Astrocyte (in vitro differentiated cells and primary cell): ENCODE measurements at regions not wholly inside any gene's neighbourhood (a gene's known extent, or its start where the extent isn't known, plus 50 kb on each side); places are given as distances from the start of the nearest gene placed in this dataset.
A peak's percentile ranks its signal among the peaks of the same experiment; 100 is the strongest.

Experiments
- DNase-seq: peaks from one replicate; pipeline ENCODE4 v3.0.0-alpha.2; 2010; ENCODE audit warnings: low read depth
- FAIRE-seq: peaks from 2 replicates; lab custom pipeline; 2011; peaks lifted over from hg19 to GRCh38; lab: Jason Lieb, UNC
- H2AFZ ChIP-seq: 2 replicates; pipeline ENCODE4 v1.6.0; 2012; ENCODE audit warnings: low read depth, low read length, inconsistent platforms
- H3K27ac ChIP-seq: 2 replicates; pipeline ENCODE4 v1.5.1; 2011; ENCODE audit warnings: low read depth, low read length, inconsistent platforms
- H3K27me3 ChIP-seq: 2 replicates; pipeline ENCODE4 v1.6.0; 2011; ENCODE audit warnings: low read length, inconsistent platforms; ENCODE audit not compliant: insufficient read depth
- H3K36me3 ChIP-seq: 2 replicates; pipeline ENCODE4 v1.5.1; 2011; ENCODE audit warnings: low read length, inconsistent platforms; ENCODE audit not compliant: insufficient read depth
- H3K4me1 ChIP-seq: 2 replicates; pipeline ENCODE4 v1.5.1; 2011; ENCODE audit warnings: low read length, inconsistent platforms; ENCODE audit not compliant: insufficient read depth
- H3K4me2 ChIP-seq: 2 replicates; pipeline ENCODE4 v1.6.0; 2012; ENCODE audit warnings: low read length, inconsistent platforms
- H3K4me3 ChIP-seq: 2 replicates; pipeline ENCODE4 v1.5.1; 2011; ENCODE audit warnings: low read depth, mild to moderate bottlenecking, low read length, inconsistent platforms; ENCODE audit not compliant: insufficient read depth
- H3K79me2 ChIP-seq: 2 replicates; pipeline ENCODE4 v1.6.0; 2012; ENCODE audit warnings: mild to moderate bottlenecking, low read length, inconsistent platforms; ENCODE audit not compliant: insufficient read depth
- H3K9ac ChIP-seq: 2 replicates; pipeline ENCODE4 v1.6.0; 2012; ENCODE audit warnings: mild to moderate bottlenecking, low read length, inconsistent platforms
- H3K9me3 ChIP-seq: 2 replicates; pipeline ENCODE4 v1.5.1; 2012; ENCODE audit warnings: low read depth, mild to moderate bottlenecking, low read length, inconsistent platforms; ENCODE audit not compliant: insufficient read depth
- H4K20me1 ChIP-seq: 2 replicates; pipeline ENCODE4 v1.6.0; 2012; ENCODE audit warnings: low read length, inconsistent platforms; ENCODE audit not compliant: insufficient read depth
- H3K27ac Mint-ChIP-seq: one replicate; pipeline ENCODE4 v1.8.0; 2021; ENCODE audit warnings: mild to moderate bottlenecking, mixed read lengths; ENCODE audit not compliant: unreplicated experiment
- H3K27me3 Mint-ChIP-seq: one replicate; pipeline ENCODE4 v1.8.0; 2021; ENCODE audit warnings: low read depth, mixed read lengths; ENCODE audit not compliant: unreplicated experiment
- H3K36me3 Mint-ChIP-seq: one replicate; pipeline ENCODE4 v1.8.0; 2021; ENCODE audit warnings: low read depth, mixed read lengths; ENCODE audit not compliant: unreplicated experiment
- H3K4me1 Mint-ChIP-seq: one replicate; pipeline ENCODE4 v1.8.0; 2021; ENCODE audit warnings: low read depth, mixed read lengths; ENCODE audit not compliant: unreplicated experiment
- H3K4me3 Mint-ChIP-seq: one replicate; pipeline ENCODE4 v1.8.0; 2021; ENCODE audit warnings: mild to moderate bottlenecking, moderate library complexity, mixed read lengths; ENCODE audit not compliant: unreplicated experiment
- H3K9me3 Mint-ChIP-seq: one replicate; pipeline ENCODE4 v1.8.0; 2021; ENCODE audit warnings: mild to moderate bottlenecking, mixed read lengths; ENCODE audit not compliant: unreplicated experiment
- EZH2 ChIP-seq: IDR thresholded peaks from 2 replicates; pipeline ENCODE4 v1.6.1; 2012; ENCODE audit warnings: mild to moderate bottlenecking, low read length, inconsistent platforms; ENCODE audit not compliant: insufficient read depth
- TF ChIP-seq, protein P1 (sequence below): IDR thresholded peaks from 2 replicates; pipeline ENCODE4 v1.5.1; 2011; ENCODE audit warnings: low read depth, mild to moderate bottlenecking, inconsistent platforms, low read length, moderate library complexity; ENCODE audit not compliant: insufficient read depth

DNA sequence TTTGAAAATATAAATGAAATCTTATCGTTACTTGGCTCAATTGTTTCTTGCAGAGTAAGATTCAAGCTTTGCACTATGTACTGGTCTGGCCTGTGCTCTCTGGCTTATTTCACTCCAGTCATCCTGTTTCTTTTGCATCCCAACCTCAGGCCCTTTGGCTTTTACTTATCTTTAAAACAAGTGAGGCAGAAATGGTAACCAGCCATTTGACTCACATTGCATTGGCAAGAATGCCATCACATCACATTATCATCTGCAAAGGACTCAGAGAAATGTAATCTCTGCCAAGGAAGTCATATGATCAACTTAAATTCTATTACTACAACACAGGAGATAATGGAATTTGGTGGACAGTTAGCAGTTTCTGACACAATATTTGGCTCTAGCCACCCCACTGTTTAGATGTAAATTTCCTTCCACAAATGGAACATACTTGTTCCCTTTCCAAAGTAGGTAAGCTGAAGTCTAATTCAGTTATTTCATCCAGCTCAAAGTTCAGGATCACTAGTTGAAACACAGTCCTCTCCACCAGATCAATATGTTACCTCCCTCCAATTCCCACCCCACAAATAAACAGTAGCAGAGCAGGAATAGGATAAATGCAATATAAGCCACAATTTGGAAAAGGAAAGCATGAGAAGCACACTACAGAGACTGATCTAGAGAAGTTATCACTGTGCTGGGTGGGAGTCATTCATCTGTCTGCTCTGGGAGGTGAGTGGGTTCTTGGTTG, 65.0 kb upstream of the DSC1 start:
- FAIRE-seq, result no peak
- DNase-seq, result peak; percentile 71

DNA sequence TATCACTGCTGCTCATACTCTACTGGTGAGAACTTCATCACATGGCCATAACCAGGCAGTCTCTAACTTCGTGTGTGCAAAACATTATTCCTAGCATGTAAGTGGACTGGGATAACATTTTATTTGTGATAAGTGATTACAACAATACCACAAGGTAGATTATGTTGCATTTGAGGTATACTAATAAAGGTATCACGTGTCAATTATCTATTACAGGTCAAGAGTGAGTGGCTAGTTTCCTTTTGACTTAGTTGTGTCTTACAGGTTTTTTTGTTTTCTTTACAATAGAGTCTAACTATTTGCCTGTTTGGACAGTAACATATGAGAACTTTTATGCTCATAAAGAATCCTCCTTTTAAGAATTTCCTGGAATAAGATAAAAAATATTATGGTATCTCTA, 67.2 kb upstream of the DSC1 start:
- H3K27ac Mint-ChIP-seq, result peak overlapping the region; percentile 42
- H3K79me2 ChIP-seq, result no peaks in the 10 kb centered on the region
- H3K36me3 Mint-ChIP-seq, result no peaks in the 10 kb centered on the region
- H4K20me1 ChIP-seq, result no peaks in the 10 kb centered on the region
- H3K4me1 ChIP-seq, result peaks cover 14% of the 10 kb centered on the region
- H3K9me3 ChIP-seq, result no peaks in the 10 kb centered on the region
- peak overlapping the region; percentile 38 for H3K27ac ChIP-seq
- no peak overlapping the region for H2AFZ ChIP-seq
- peaks cover 35% of the 10 kb centered on the region for H3K4me1 Mint-ChIP-seq
- TF ChIP-seq, protein P1, sequence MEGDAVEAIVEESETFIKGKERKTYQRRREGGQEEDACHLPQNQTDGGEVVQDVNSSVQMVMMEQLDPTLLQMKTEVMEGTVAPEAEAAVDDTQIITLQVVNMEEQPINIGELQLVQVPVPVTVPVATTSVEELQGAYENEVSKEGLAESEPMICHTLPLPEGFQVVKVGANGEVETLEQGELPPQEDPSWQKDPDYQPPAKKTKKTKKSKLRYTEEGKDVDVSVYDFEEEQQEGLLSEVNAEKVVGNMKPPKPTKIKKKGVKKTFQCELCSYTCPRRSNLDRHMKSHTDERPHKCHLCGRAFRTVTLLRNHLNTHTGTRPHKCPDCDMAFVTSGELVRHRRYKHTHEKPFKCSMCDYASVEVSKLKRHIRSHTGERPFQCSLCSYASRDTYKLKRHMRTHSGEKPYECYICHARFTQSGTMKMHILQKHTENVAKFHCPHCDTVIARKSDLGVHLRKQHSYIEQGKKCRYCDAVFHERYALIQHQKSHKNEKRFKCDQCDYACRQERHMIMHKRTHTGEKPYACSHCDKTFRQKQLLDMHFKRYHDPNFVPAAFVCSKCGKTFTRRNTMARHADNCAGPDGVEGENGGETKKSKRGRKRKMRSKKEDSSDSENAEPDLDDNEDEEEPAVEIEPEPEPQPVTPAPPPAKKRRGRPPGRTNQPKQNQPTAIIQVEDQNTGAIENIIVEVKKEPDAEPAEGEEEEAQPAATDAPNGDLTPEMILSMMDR, result no peak
- no peak for TF ChIP-seq EZH2
- H3K4me3 ChIP-seq, result no peak overlapping the region
- FAIRE-seq, result no peak
- H3K4me2 ChIP-seq, result no peak overlapping the region
- DNase-seq, result no peak
- H3K9ac ChIP-seq, result no peak overlapping the region
- H3K4me3 Mint-ChIP-seq, result no peak overlapping the region
- H3K27me3 Mint-ChIP-seq, result no peaks in the 10 kb centered on the region
- H3K9me3 Mint-ChIP-seq, result no peaks in the 10 kb centered on the region
- H3K27me3 ChIP-seq, result no peaks in the 10 kb centered on the region
- H3K36me3 ChIP-seq, result no peaks in the 10 kb centered on the region

More for the DNA sequence above, 65.0 kb upstream of the DSC1 start:
- Histone ChIP-seq H3K4me2 (no peak overlapping the region), H2AFZ (no peak overlapping the region), H3K4me1 (peaks cover 14% of the 10 kb centered on the region), H3K4me3 (no peak overlapping the region), H4K20me1 (no peaks in the 10 kb centered on the region), H3K79me2 (no peaks in the 10 kb centered on the region), H3K36me3 (no peaks in the 10 kb centered on the region), H3K27me3 (no peaks in the 10 kb centered on the region), H3K9ac (no peak overlapping the region), H3K9me3 (no peaks in the 10 kb centered on the region), H3K27ac (no peak overlapping the region)
- no peaks in the 10 kb centered on the region for H3K36me3 Mint-ChIP-seq
- no peaks in the 10 kb centered on the region for H3K27me3 Mint-ChIP-seq
- H3K9me3 Mint-ChIP-seq, result peaks cover 2% of the 10 kb centered on the region
- H3K27ac Mint-ChIP-seq, result peak overlapping the region; percentile 47
- H3K4me3 Mint-ChIP-seq, result no peak overlapping the region
- TF ChIP-seq, protein P1, result no peak
- no peak for TF ChIP-seq EZH2
- peaks cover 27% of the 10 kb centered on the region for H3K4me1 Mint-ChIP-seq

DNA sequence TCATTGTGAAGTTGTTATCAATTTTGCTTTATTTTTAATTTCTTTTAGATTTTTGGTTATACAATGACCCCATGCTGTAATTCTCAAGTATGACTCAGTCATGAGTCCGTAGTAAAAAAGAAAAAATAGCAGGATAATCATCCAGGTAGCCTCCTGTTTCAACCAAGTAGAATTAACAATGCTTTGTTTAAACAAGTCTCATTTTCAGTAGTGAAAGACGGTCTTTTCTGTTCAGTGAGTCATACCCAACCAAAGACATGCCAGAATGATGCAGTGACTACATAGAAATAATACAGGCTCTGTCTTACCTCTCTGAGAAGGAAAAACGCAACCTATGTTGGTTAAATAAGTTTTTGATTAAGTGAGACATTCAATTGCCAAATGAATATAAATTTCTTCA, 67.8 kb upstream of the DSC1 start:
- no peak overlapping the region for H3K9ac ChIP-seq
- no peaks in the 10 kb centered on the region for H3K79me2 ChIP-seq
- H3K4me3 ChIP-seq, result no peak overlapping the region
- peak overlapping the region; percentile 38 for H3K27ac ChIP-seq
- Mint-ChIP-seq H3K4me1 (peaks cover 32% of the 10 kb centered on the region), H3K27ac (peak overlapping the region; percentile 79), H3K9me3 (no peaks in the 10 kb centered on the region), H3K36me3 (no peaks in the 10 kb centered on the region), H3K4me3 (no peak overlapping the region), H3K27me3 (no peaks in the 10 kb centered on the region)
- TF ChIP-seq, protein P1, result no peak
- TF ChIP-seq EZH2, result no peak
- no peak overlapping the region for H2AFZ ChIP-seq
- no peaks in the 10 kb centered on the region for H4K20me1 ChIP-seq
- FAIRE-seq (no peak), DNase-seq (peak; percentile 84)
- peak overlapping the region; percentile 3 for H3K4me2 ChIP-seq
- peaks cover 9% of the 10 kb centered on the region for H3K4me1 ChIP-seq
- no peaks in the 10 kb centered on the region for H3K36me3 ChIP-seq
- no peaks in the 10 kb centered on the region for H3K9me3 ChIP-seq
- no peaks in the 10 kb centered on the region for H3K27me3 ChIP-seq
